Amniotic epithelial cell (primary cell): ENCODE measurements at regions not wholly inside any gene's neighbourhood (a gene's known extent, or its start where the extent isn't known, plus 50 kb on each side); places are given as distances from the start of the nearest gene placed in this dataset.
"Not testable (repeated sequence)": the region's sequence is repeated elsewhere in the genome, so short reads cannot be mapped to it uniquely, and the experiment has no call there.

Experiments used
- DNase-seq: peaks from one replicate; pipeline ENCODE4 v3.0.0-alpha.2; 2010; ENCODE audit warnings: low read depth

GRCh38 chr5:21613971-21614488 is 1239.1 kb downstream of the CDH12 start:
- no peak for DNase-seq

DNA sequence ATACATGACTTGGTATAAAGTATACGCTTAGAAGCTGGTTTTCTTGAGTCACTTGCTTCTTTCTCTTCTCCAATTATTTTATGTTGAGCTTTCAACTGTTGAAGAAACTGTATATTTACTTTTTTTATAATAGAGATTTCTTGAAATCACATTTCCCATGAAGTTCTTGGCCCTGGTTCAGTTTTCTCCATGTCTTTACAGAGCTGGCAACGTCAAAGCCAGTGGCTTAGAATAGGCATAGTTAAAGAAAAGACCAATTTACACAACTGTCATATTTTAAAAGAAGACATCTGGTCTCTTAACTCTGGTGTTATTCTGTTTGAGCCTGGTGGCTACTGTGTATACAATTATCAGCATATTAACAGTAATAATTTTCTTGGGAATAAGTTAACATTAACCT is 1249.3 kb downstream of the CDH12 start:
- no peak for DNase-seq

DNA sequence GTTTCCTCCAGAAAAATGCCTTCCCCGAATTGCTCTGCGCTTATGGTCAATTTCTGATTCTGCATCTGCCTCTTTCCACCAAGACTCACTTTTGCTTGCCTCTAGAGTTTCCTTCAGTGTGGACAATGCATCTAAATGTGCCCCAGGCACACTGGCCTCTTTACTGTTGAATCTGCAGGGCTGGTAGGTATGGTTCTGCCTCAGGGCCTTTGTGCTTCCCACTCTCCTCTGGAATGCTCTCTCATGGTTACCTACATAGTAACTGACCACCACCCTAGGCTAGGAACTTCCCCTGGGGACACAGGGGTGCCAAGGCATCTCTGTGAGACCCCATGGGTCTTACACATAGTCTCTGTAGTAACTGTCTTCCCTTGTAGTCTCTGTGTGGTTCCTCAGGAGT is 1258.6 kb downstream of the CDH12 start:
- no peak for DNase-seq

DNA sequence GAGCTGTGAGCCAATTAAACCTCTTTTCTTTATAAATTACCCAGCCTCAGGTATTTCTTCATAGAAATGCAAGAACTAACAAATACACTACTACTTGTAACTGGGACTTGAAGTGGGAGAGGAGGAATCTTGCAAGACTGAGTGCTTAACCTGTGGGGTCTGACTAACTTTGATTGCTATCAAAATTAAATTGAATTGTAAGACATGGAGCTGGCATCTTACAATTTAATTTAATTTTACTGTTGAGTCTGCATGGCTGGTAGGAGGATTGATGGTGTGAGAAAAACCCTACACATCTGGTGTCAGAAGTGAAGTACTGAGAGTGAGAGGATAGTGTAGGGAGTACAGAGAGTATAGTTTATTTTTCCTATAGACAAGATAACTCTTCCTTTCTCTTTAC is 1259.9 kb downstream of the CDH12 start:
- DNase-seq = no peak

GRCh38 chr5:21581508-21581907 is 1271.6 kb downstream of the CDH12 start:
- DNase-seq = no peak

DNA sequence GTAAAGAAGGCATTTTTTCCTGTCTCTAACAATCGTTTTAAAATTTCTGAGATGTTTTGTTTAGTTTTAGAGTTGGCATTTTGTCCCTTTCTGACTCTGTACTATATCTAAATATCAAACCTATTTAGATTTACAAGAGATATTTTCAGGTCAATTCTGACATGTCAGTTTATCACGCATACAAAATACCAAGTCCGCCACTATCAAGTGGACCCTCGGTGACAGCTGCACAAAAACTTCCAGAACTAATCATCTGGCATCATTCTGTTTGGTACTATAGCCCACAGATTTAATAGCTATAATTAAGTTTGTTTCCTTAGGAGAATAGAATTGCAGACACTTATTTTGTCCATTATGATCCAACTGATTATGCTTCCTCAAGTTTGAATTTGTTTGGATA is 1278.2 kb downstream of the CDH12 start:
- DNase-seq = no peak

- no peak for DNase-seq
These were observed 1278.7 kb downstream of the CDH12 start for GRCh38 chr5:21574438-21574837.

DNA sequence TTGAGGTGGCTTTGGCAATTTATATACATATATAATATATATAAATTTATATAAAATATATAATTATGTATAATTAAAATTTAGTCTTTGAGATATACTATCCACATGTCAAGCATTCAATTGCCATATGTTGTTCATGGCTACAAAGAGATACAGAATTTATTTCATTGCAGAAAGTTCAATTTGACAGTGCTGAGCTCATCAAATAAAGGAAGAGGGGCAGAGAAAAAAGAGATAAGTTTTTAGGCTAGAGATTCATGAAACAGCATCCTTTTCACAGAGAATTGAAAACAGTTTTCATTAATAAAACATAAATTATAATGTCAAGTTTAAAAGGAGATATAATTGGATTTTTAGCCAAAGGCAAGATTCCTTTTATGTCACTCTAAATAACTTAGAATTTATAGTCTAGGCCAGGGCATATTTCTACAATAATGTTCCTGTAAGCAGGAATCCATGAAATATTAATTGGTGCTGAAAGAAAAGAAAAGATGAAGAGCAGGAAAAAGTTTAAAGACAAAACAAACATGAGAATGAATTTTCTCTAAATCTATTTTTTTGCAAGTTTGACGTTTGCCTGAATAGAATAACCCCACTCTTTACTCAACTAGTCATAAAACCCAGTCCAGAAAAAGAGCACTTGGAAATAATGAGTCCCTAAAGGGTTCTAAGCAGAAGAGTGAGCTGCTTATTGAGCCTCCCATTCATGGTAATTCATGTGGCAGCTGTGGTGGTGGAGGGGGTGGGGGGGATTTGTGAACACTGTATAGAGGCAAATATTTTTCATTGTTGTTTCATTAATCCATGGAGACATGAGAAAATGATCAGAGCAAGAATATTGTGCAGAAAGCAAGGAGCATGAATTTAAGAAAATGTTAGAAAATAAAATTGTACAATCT is 1279.5 kb downstream of the CDH12 start:
- no peak for DNase-seq

DNA sequence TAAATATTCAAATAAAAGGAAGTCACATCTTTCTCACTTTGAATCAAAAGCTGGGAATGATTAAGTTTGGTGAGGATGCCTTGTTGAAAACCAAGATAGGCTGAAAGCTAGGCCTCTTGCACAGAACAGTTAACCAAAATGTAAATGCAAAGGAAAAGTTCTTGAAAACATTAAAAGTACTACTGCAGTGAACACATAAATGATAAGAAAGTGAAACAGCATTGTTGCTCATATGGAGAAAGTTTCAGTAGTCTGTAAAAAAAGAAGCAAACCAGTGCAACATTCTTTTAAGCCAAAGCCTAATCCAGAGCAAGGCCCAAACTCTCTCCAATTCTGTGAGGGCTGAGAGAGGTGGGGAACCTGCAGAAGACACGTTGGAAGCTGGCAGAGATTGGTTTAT is 1281.9 kb downstream of the CDH12 start:
- not testable (repeated sequence) for DNase-seq

DNA sequence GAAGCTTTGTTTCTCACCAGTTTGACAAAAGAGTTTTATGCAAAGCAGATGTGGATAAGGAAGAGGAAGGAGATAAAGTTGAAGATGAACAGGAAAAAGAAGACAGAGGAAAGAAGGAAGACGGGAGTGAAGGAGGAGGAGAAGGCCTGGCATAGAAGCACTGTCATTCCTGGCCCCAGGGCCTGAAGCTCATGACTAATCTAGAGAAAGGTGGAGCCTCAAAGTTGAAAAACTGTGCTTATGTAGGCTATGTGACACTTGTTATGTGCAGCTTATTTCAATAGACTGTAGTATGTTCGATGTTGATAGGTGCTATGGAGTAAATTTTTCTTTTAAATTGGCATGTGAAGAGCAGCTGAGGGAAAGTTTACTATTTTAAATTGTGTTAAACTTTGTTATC is 1294.0 kb downstream of the CDH12 start:
- not testable (repeated sequence) for DNase-seq

DNA sequence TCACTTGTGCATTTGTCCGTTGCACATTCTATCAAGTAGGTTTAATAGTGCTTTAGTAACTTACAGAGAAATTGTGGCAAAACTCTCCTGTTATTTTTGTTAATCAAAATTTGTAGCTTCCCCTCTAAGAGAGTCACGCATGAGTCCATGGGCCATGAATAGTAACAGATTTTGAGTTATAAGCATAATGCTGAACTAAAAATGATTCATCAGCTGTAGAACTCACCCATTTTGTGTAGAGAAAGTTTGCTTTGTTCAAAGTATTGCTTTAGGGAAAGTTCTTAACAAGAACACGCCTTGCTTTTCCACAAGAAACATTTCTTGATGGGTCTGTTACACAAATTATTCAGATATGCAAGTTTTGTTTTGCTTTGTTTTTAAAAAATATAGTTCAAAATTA is 1300.9 kb downstream of the CDH12 start:
- not testable (repeated sequence) for DNase-seq

DNA sequence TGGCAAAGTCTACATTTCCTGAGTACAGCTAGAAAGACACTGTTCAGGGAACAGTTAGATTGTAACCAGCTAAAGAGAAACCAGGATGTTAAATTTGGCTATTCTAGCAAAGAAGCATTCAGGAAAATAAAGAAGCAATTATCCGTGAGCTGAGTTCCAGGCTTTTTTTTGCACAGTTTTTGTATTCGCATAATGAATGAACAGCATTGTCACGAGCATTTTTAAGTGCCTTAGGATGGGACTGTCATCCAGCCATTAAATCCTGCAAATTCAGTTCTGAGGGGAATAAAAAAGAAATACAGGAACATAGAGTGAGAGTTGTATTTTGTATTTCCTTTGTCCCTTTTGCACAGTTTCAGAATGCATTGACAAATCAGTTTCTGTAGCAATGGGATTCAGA is 1302.2 kb downstream of the CDH12 start:
- DNase-seq = not testable (repeated sequence)

DNA sequence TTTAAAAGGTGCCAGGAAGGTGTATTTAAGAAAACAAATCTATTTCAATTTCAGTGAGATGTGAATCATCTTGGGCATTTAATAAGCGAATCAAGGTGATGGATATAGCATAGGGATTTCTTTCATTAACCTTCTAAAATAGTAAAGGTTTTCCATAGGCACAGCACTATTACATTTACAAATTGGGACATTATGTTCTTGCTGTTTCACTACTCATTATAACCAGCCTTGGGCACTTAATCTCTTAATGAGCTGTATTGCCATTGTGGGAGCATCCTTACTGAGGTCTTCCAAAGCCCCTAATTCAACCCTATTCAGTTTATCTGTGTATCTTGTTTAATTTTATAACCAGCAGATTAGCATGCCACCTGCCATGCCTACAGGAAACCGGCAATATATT is 1305.5 kb downstream of the CDH12 start:
- DNase-seq = not testable (repeated sequence)

- peak; percentile 24 for DNase-seq
These were observed 1318.0 kb downstream of the CDH12 start for GRCh38 chr5:21535114-21535513.

DNA sequence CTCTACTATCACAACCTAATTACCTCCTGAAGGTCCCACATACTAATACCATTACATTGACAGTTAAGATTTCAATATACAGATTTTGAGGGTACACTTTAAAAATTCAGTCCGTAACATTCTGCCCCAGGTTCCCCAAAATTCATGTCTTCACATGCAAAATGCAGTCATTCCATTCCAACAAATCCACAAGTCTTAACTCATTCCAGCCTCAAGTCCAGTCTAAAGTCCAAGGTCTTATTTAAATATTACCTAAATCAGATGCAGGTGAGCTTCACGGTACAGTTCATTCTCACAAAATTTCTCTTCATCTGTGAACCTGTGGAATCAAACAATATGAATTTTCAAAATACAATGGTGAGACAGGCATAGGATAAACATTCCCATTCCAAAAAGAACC is 1332.0 kb downstream of the CDH12 start:
- not testable (repeated sequence) for DNase-seq

GRCh38 chr5:21496926-21497325 is 1356.2 kb downstream of the CDH12 start:
- not testable (repeated sequence) for DNase-seq

- not testable (repeated sequence) for DNase-seq
These were observed 1357.1 kb downstream of the CDH12 start for GRCh38 chr5:21496056-21496455.

DNA sequence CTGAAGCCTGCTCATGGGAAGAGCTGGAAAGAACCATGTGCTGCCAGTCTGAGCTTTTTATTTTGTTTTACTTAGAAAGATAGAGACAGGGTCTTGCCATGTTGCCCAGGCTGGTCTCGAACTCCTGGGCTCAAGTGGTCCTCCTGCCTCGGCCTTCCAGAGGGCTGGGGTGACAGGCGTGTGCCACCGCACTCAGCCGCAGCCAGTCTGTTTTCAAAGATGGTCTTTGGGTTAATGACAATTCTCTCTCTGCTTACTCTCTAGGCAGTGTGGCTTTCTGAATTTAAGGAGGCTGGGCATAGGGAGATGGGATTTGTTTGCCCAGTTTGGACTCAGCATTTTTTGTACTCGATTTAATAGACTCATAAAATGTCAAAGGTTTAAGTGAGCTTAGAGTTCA is 1357.9 kb downstream of the CDH12 start:
- DNase-seq = not testable (repeated sequence)

GRCh38 chr5:21494033-21494432 is 1359.1 kb downstream of the CDH12 start:
- not testable (repeated sequence) for DNase-seq

- not testable (repeated sequence) for DNase-seq
These were observed 1362.0 kb downstream of the CDH12 start for GRCh38 chr5:21491182-21491581.

- not testable (repeated sequence) for DNase-seq
These were observed 1364.3 kb downstream of the CDH12 start for GRCh38 chr5:21488828-21489227.

DNA sequence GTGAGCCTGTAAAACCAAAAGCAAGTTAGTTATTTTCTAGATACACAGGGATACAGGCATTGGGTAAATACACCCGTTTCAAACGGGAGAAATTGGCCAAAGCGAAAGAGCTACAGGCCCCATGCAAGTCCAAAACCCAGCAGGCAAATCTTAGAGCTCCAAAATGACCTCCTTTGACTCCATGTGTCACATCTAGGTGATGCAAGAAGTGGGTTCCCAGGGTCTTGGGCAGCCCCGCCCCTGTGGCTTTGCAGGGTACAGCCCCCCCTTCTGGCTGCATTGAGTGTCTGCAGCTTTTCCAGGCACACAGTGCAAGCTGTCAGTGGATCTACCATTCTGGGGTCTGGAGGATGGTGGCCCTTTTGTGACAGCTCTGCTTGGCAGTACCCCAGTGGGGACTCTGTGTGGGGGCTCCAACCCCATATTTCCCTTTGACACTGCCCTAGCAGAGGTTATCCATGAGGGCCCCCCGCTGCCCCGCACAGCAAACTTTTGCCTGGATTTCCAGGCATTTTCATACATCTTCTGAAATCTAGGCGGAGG is 1367.6 kb downstream of the CDH12 start:
- not testable (repeated sequence) for DNase-seq

DNA sequence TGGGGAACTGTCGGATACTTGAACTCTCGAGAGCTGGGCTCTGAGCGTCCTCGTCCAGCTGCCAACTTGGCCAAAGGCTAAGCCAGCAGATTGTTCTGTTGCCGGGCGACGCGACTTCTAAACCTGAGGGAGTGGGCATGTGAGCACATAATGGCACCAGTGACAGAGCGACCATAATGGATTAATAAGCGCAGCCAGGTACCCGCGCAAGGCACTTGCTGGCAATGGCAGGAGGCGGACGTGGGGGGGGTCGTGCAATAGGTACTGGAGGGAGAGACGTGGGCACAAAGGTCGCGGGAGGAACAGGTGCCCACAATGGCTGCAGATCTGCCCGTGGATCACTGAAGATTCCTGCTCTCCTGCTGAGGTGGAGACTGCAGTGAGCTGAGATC is 1368.7 kb downstream of the CDH12 start:
- not testable (repeated sequence) for DNase-seq
